ENCODE measurements at regions not wholly inside any gene's neighbourhood (a gene's known extent, or its start where the extent isn't known, plus 50 kb on each side); places are given as distances from the start of the nearest gene placed in this dataset.

GRCh38 chr6:23905133-23905815 is 220.7 kb upstream of the NRSN1 start:
- Histone ChIP-seq H3K36me3 (ENCODE audit: control insufficient read depth, insufficient read depth, low read length) (no peaks in the 10 kb centered on the region), H3K79me2 (ENCODE audit: control insufficient read depth, insufficient read depth, low read length) (no peaks in the 10 kb centered on the region), H2AFZ (ENCODE audit: low read length) (no peak overlapping the region), H3K9ac (ENCODE audit: insufficient read depth, low read length) (no peak overlapping the region), H3K4me1 (ENCODE audit: control insufficient read depth, extremely low read depth, insufficient read depth, low read length) (no peaks in the 10 kb centered on the region), H3K27me3 (ENCODE audit: control insufficient read depth, insufficient read depth, low read length) (no peaks in the 10 kb centered on the region), H3K4me3 (replicated peaks in 1 of 4; ENCODE audit: control extremely low read depth in 1 of 4, insufficient read depth in 1 of 4, low read depth in 3 of 4, low read length in 4 of 4) (no peak overlapping the region), H3K4me2 (ENCODE audit: extremely low read depth, insufficient read depth, low read length) (no peak overlapping the region), H3K27ac (ENCODE audit: insufficient read depth, low read length) (no peak overlapping the region), H4K20me1 (ENCODE audit: control insufficient read depth, extremely low read depth, insufficient read depth, low read length) (no peaks in the 10 kb centered on the region), H3K9me3 (ENCODE audit: control insufficient read depth, insufficient read depth, low read depth, low read length) (no peaks in the 10 kb centered on the region)
- no peak for DNase-seq (ENCODE audit: low read depth in 2 of 2)
- TF ChIP-seq EZH2 (IDR thresholded peaks at IDR 0.05; ENCODE audit: low read length, missing control alignments) = no peak
- no peak for TF ChIP-seq CTCF (conservative IDR thresholded peaks at IDR 0.05 in 1 of 2, IDR thresholded peaks at IDR 0.05 in 1 of 2; ENCODE audit: low read depth in 1 of 2, low read length in 2 of 2)

- no peak for DNase-seq (ENCODE audit: low read depth in 2 of 2)
- Histone ChIP-seq H3K4me3 (replicated peaks in 1 of 4; ENCODE audit: control extremely low read depth in 1 of 4, insufficient read depth in 1 of 4, low read depth in 3 of 4, low read length in 4 of 4) (no peak overlapping the region), H3K27ac (ENCODE audit: insufficient read depth, low read length) (no peak overlapping the region), H3K79me2 (ENCODE audit: control insufficient read depth, insufficient read depth, low read length) (no peaks in the 10 kb centered on the region), H3K9ac (ENCODE audit: insufficient read depth, low read length) (no peak overlapping the region), H3K4me1 (ENCODE audit: control insufficient read depth, extremely low read depth, insufficient read depth, low read length) (no peaks in the 10 kb centered on the region), H3K9me3 (ENCODE audit: control insufficient read depth, insufficient read depth, low read depth, low read length) (no peaks in the 10 kb centered on the region), H3K4me2 (ENCODE audit: extremely low read depth, insufficient read depth, low read length) (no peak overlapping the region), H4K20me1 (ENCODE audit: control insufficient read depth, extremely low read depth, insufficient read depth, low read length) (no peaks in the 10 kb centered on the region), H3K27me3 (ENCODE audit: control insufficient read depth, insufficient read depth, low read length) (no peaks in the 10 kb centered on the region), H3K36me3 (ENCODE audit: control insufficient read depth, insufficient read depth, low read length) (no peaks in the 10 kb centered on the region), H2AFZ (ENCODE audit: low read length) (no peak overlapping the region)
- TF ChIP-seq EZH2 (IDR thresholded peaks at IDR 0.05; ENCODE audit: low read length, missing control alignments) (no peak), CTCF (conservative IDR thresholded peaks at IDR 0.05 in 1 of 2, IDR thresholded peaks at IDR 0.05 in 1 of 2; ENCODE audit: low read depth in 1 of 2, low read length in 2 of 2) (no peak)
These were observed 215.6 kb upstream of the NRSN1 start for GRCh38 chr6:23910420-23910819.

- TF ChIP-seq CTCF (conservative IDR thresholded peaks at IDR 0.05 in 1 of 2, IDR thresholded peaks at IDR 0.05 in 1 of 2; ENCODE audit: low read depth in 1 of 2, low read length in 2 of 2) (no peak), EZH2 (IDR thresholded peaks at IDR 0.05; ENCODE audit: low read length, missing control alignments) (no peak)
- Histone ChIP-seq H3K36me3 (ENCODE audit: control insufficient read depth, insufficient read depth, low read length) (no peaks in the 10 kb centered on the region), H3K79me2 (ENCODE audit: control insufficient read depth, insufficient read depth, low read length) (no peaks in the 10 kb centered on the region), H3K4me3 (replicated peaks in 1 of 4; ENCODE audit: control extremely low read depth in 1 of 4, insufficient read depth in 1 of 4, low read depth in 3 of 4, low read length in 4 of 4) (no peak overlapping the region), H3K27me3 (ENCODE audit: control insufficient read depth, insufficient read depth, low read length) (no peaks in the 10 kb centered on the region), H3K9ac (ENCODE audit: insufficient read depth, low read length) (no peak overlapping the region), H3K27ac (ENCODE audit: insufficient read depth, low read length) (no peak overlapping the region), H2AFZ (ENCODE audit: low read length) (no peak overlapping the region), H3K9me3 (ENCODE audit: control insufficient read depth, insufficient read depth, low read depth, low read length) (no peaks in the 10 kb centered on the region), H3K4me1 (ENCODE audit: control insufficient read depth, extremely low read depth, insufficient read depth, low read length) (no peaks in the 10 kb centered on the region), H3K4me2 (ENCODE audit: extremely low read depth, insufficient read depth, low read length) (no peak overlapping the region), H4K20me1 (ENCODE audit: control insufficient read depth, extremely low read depth, insufficient read depth, low read length) (no peaks in the 10 kb centered on the region)
- no peak for DNase-seq (ENCODE audit: low read depth in 2 of 2)
These were observed 198.1 kb upstream of the NRSN1 start for GRCh38 chr6:23927935-23928334.
